NCI-H2107 treated with DMSO at 0.1 percent for 48 hours (cell line): ENCODE measurements at regions not wholly inside any gene's neighbourhood (a gene's known extent, or its start where the extent isn't known, plus 50 kb on each side); places are given as distances from the start of the nearest gene placed in this dataset.

Experiments used
- DNase-seq: peaks from one replicate; lab custom pipeline; 2025; ENCODE audit not compliant: unreplicated experiment; lab: John Stamatoyannopoulos, UW

DNA sequence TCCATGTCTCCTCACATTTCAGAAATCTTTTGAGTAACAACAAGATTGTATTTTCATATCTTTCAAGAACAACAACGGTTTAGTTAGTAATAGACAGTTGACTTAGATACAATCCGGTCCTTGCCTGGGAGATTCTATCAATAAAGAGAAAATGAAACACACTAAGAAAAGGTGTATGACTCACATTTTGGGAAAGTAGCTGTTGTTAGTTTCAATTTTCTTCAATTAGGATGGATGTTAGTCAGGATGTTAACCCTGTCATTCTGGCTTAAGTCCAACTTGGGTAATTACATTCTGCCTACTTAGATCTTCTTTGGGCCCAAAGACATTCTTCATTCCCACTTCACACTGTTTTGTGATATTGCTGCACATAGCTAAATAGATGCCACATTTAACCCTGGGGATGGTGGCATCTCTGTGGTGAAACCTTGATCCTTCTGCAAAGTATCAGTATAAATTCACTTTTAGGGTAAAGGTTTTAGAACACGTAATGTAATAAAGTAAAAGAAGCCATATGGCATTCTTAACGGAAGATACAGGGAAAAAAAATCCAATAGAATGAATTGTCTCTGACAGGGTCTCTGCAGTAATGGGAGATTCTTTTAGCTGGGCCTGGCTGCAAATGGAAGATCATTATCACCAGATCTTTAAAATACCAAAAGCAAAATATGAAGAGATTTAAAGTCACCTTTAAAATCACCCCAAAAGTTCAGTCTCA is 365.5 kb downstream of the FIGN start:
- DNase-seq, result no peak

- DNase-seq, result no peak
These were observed 366.7 kb downstream of the FIGN start for GRCh38 chr2:163369111-163369510.

GRCh38 chr2:163368655-163369054 is 367.2 kb downstream of the FIGN start:
- no peak for DNase-seq

- DNase-seq, result no peak
These were observed 367.8 kb downstream of the FIGN start for GRCh38 chr2:163367825-163368582.

- DNase-seq, result no peak
These were observed 371.1 kb downstream of the FIGN start for GRCh38 chr2:163364736-163365135.

DNA sequence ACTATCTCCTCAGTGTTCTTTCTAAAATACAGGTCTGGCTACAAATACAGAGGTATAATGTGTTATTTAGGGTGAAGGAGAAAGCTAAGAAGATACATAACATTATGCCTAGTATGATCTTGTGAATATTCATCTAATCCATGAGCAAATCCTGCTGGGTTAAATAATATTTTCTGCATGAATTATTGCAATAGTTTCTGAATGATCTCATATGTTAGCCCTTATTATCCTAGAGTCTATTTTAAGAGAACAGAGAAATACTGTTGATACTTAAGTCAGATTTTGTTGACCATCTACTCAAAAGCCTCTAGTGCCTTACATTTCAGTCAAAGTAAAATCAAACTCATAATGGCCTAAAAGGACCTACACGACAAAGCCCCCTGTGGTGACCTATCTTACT is 382.3 kb downstream of the FIGN start:
- no peak for DNase-seq

GRCh38 chr2:163351966-163352365 is 383.8 kb downstream of the FIGN start:
- DNase-seq, result no peak

- DNase-seq, result no peak
These were observed 384.7 kb downstream of the FIGN start for GRCh38 chr2:163351143-163351542.

DNA sequence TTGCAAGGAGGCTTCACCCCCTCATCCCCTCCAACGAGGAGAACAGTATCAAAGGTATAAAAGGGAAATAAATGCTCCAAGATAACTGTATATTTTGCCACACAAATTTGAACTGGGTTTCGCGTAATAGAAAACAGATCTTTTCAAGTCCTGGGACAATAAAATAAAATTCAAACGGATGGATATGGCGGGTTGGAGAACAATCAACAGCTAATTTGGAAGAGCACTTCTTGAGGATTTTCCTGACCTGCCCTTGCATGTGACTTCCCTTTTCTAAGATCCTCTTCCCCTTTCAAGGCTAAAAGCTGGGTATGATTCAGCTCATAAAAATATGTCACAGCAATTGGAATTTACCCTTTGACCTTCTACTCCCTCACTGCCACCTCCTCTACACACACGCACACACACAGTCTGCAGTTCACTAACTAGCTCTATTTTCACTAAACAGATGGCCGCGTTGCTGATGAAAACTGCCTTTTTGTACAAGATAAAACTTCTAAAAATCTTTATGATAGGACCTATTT is 386.9 kb downstream of the FIGN start:
- no peak for DNase-seq

GRCh38 chr2:163347982-163348856 is 387.6 kb downstream of the FIGN start:
- no peak for DNase-seq

DNA sequence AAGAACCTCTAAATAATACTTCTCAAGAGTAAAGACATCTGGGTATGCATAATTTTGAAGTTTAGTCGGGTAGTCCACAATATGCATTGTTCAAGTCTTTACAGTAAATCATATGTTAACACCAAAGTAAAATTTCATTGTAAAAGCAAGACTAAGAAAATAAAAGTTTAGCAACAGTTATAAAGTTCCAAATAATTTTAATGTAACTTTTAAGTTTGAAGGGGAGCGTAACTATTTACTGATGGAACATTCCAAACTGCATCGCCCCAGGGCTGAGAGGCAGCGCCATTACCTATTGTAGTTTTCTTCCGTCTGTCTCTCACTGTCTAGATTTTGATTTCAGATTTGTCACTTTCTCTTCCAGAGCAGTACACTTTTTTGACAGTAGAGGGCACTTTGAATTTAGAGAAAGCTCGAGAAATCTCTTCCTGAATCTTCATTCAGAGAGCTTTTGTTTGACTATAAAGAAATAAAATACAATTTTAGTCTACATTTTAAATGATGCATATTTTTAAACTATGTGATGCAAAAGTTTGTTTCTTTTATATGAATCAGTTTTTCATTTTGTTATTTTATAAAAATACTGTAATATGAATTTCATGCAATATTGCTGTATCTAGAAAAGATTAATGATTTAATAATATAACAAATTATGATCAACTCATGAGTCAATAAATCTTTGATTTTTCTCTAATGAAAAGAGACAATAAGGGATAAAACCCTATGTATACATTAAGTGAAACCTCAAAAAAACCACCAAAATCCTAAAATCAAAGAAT is 389.8 kb downstream of the FIGN start:
- DNase-seq, result peak; percentile 55

DNA sequence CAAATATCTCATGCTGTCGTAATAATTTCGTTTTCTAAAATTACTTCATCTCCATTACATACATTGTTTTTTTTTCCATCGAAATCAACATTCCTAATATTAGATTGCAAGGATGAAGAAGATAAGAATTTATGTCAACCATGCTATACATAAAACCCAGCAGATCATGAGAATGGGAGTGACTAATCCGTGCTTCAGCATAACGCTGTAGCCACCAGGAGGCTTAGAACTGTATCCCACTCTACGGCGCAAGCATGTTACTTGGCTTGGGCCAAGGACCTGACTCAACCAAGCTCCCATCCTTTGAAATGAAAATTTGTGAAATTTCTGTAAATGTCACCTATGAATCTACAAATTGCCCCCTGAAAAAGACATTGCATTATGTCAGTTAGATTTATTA is 392.5 kb downstream of the FIGN start:
- no peak for DNase-seq

DNA sequence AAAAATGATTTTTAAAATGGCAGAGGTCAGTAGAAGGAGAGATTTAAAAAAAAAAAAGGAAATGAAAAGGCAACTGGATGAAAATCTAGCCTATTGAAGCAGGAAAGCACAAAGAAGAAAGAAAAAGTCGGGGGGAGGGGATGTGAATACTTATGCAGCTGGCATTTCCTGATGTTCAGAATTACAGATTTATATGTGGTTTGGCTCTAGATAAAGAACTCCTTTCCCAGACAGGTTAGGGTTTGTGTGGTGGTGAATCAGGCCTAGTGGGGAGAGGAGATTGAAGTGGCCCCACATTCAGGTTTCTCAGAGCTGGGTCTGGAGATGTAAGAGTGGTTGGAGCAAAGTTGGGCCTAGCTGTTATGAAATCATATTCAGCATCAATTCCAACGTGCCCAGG is 394.4 kb downstream of the FIGN start:
- no peak for DNase-seq

DNA sequence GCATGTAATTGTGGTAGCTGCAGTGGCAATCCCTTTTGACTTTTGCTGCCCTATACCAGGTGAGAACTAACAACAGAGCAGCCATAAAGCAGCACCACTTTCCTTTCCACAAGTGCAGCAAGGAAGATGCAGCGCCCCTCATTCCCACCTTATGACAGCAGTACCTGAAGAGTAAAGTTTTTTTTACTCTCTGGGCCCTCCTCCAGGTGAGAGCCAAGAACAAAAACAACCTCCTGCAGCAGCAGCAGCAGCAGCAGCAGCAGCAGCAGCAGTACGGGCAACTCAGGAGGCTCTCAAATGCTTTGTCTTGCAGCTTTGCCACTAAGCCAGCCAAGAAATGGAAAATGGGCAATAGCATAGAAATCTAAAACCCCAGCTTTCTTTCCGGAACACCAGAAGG is 397.5 kb downstream of the FIGN start:
- DNase-seq, result no peak

DNA sequence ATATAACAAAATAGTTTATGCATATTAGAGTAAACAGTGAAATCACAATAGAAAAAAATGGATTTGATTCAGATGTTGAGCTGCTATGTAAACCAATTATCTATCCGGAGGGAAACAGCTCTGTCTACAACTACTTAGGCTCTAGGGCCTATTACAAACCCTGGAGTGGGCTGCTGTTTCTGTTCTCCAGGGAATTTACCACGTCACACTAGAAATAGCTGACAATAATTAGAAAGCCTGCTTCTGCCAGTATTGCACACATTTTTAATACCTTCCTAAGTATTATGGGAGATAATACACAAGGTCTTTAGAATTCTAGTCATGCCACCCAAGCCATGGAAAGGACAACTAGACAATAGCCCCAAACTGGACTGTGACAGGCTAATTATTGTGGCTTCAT is 411.1 kb downstream of the FIGN start:
- DNase-seq, result no peak

DNA sequence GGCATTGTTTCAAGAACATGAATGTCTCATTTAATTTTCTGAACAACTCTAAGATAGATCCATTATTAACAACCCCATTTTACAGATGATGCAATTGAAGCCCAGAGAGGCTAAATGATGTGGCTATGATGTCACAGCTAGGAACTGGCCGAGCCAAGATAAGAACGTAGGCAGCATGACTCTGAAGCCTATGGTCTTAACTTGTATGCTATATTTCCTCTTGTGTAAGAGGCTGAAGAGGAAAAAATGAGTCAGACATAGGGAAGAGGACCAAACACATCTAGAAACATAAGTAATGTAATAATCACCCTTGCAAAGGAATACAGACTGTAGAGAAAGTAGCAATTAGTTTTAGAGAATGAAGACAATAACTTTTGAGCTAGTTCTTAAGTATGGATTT is 416.8 kb downstream of the FIGN start:
- no peak for DNase-seq

DNA sequence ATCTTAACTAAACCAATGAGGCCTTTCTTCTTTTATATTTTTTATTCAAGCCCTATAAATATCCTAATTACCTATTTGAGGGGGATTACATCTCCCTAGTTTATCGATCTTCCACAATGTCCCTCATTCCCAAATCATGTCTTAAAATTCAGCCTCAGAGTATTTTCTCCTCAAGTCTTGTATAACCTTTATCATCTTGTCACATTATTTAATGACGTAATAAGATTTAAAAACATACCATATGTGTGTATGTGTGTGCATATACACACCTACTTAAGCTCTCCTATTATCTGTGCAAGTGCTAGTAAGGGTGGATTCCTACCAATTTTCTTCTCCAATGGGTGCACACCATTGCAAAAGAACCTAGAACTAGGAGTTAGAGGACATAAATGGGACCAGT is 421.1 kb downstream of the FIGN start:
- DNase-seq, result no peak

GRCh38 chr2:163312713-163313112 is 423.1 kb downstream of the FIGN start:
- DNase-seq, result no peak

DNA sequence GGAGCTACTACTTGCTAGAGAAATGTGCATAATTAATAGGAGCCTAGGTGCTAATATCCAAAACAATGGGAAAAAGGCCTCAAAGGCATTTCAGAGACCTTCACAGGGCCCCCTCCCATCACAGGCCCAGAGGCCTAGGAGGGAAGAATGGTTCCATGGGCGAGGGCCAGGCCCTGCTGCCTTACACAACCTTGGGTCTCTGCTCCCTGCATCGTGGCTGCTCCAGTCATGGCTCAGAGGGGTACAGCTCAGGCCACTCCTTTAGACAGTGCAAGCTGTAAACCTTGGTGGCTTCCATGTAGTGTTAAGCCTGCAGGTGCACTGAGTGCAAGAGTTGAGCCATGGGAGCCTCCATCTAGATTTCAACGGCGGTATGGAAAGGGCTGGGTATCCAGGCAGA is 429.2 kb downstream of the FIGN start:
- DNase-seq, result no peak

DNA sequence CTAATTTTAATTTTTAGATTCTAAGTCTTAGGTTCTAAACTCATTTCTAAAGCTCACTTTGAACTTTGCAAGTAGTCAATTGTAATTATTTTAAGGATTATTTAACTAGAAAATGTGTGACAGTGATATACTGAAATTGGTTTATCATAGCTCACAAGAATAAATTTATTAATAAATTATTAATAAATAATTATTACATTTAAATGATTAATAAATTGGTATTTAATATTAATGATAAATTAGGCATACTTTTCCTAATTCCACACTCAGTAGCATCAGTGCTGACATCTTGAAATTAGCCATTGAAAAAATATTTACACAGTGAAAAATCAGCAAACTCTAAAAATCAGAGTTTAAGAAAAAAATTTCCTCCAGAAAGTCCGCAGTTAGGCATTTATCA is 433.7 kb downstream of the FIGN start:
- DNase-seq, result no peak

GRCh38 chr2:163291790-163292189 is 444.0 kb downstream of the FIGN start:
- no peak for DNase-seq
